ENCODE measurements at regions not wholly inside any gene's neighbourhood (a gene's known extent, or its start where the extent isn't known, plus 50 kb on each side); places are given as distances from the start of the nearest gene placed in this dataset.

- no peak for DNase-seq (ENCODE audit: low spot score)
- no peaks in the 10 kb centered on the region for H3K79me2 ChIP-seq
- no peak for TF ChIP-seq EZH2 (IDR thresholded peaks at IDR 0.05; ENCODE audit: borderline replicate concordance)
- no peak for TF ChIP-seq EZH2phosphoT487 (IDR thresholded peaks at IDR 0.05; ENCODE audit: low read depth, severe bottlenecking, unreplicated experiment)
- TF ChIP-seq CTCF (IDR thresholded peaks at IDR 0.05; ENCODE audit: poor library complexity) = no peak
- H3K27ac ChIP-seq = no peak overlapping the region
- no peak overlapping the region for H3K4me2 ChIP-seq
- H2AFZ ChIP-seq = no peak overlapping the region
- 77% methylated on average over 2 of the region's 2 CpGs for WGBS (ENCODE audit: low lambda C conversion rate, missing lambda C conversion rate)
- no peaks in the 10 kb centered on the region for H3K4me1 ChIP-seq (ENCODE audit: insufficient read depth)
- no peaks in the 10 kb centered on the region for H3K36me3 ChIP-seq (replicated peaks; ENCODE audit: insufficient read depth, low read depth)
- H3K27me3 ChIP-seq = no peaks in the 10 kb centered on the region
- no peaks in the 10 kb centered on the region for H3K9me2 ChIP-seq (replicated peaks; ENCODE audit: insufficient read depth)
- no peak overlapping the region for H3K4me3 ChIP-seq
- no peaks in the 10 kb centered on the region for H3K9me3 ChIP-seq (ENCODE audit: low read depth)
- no peaks in the 10 kb centered on the region for H4K20me1 ChIP-seq (ENCODE audit: insufficient read depth, poor library complexity, severe bottlenecking)
Measured at GRCh38 chr4:62475596-62475995, 1275.5 kb downstream of the ADGRL3 start.

GRCh38 chr4:62474802-62475201 is 1274.7 kb downstream of the ADGRL3 start:
- DNase-seq (ENCODE audit: low spot score) = no peak
- WGBS (ENCODE audit: low lambda C conversion rate, missing lambda C conversion rate) = 92% methylated on average over 3 of the region's 3 CpGs
- no peaks in the 10 kb centered on the region for H3K9me3 ChIP-seq (ENCODE audit: low read depth)
- no peak overlapping the region for H3K4me3 ChIP-seq
- no peaks in the 10 kb centered on the region for H3K36me3 ChIP-seq (replicated peaks; ENCODE audit: insufficient read depth, low read depth)
- no peak overlapping the region for H2AFZ ChIP-seq
- no peaks in the 10 kb centered on the region for H3K4me1 ChIP-seq (ENCODE audit: insufficient read depth)
- H3K79me2 ChIP-seq = no peaks in the 10 kb centered on the region
- H3K9me2 ChIP-seq (replicated peaks; ENCODE audit: insufficient read depth) = no peaks in the 10 kb centered on the region
- no peak overlapping the region for H3K27ac ChIP-seq
- no peaks in the 10 kb centered on the region for H4K20me1 ChIP-seq (ENCODE audit: insufficient read depth, poor library complexity, severe bottlenecking)
- TF ChIP-seq CTCF (IDR thresholded peaks at IDR 0.05; ENCODE audit: poor library complexity) (no peak), EZH2phosphoT487 (IDR thresholded peaks at IDR 0.05; ENCODE audit: low read depth, severe bottlenecking, unreplicated experiment) (no peak)
- H3K27me3 ChIP-seq = no peaks in the 10 kb centered on the region
- no peak overlapping the region for H3K4me2 ChIP-seq

GRCh38 chr4:62471021-62471420 is 1270.9 kb downstream of the ADGRL3 start:
- no peaks in the 10 kb centered on the region for H3K9me2 ChIP-seq (replicated peaks; ENCODE audit: insufficient read depth)
- H3K27ac ChIP-seq = no peak overlapping the region
- no peaks in the 10 kb centered on the region for H3K36me3 ChIP-seq (replicated peaks; ENCODE audit: insufficient read depth, low read depth)
- H4K20me1 ChIP-seq (ENCODE audit: insufficient read depth, poor library complexity, severe bottlenecking) = no peaks in the 10 kb centered on the region
- H3K4me2 ChIP-seq = no peak overlapping the region
- no peak for DNase-seq (ENCODE audit: low spot score)
- no peaks in the 10 kb centered on the region for H3K27me3 ChIP-seq
- no peaks in the 10 kb centered on the region for H3K79me2 ChIP-seq
- 95% methylated on average over 1 of the region's 1 CpG for WGBS (ENCODE audit: low lambda C conversion rate, missing lambda C conversion rate)
- no peaks in the 10 kb centered on the region for H3K4me1 ChIP-seq (ENCODE audit: insufficient read depth)
- H3K4me3 ChIP-seq = no peak overlapping the region
- no peak overlapping the region for H2AFZ ChIP-seq
- no peaks in the 10 kb centered on the region for H3K9me3 ChIP-seq (ENCODE audit: low read depth)
- TF ChIP-seq EZH2phosphoT487 (IDR thresholded peaks at IDR 0.05; ENCODE audit: low read depth, severe bottlenecking, unreplicated experiment) = no peak
- TF ChIP-seq EZH2 (IDR thresholded peaks at IDR 0.05; ENCODE audit: borderline replicate concordance) = no peak
- TF ChIP-seq CTCF (IDR thresholded peaks at IDR 0.05; ENCODE audit: poor library complexity) = no peak

- Histone ChIP-seq H3K9me2 (replicated peaks; ENCODE audit: insufficient read depth) (no peaks in the 10 kb centered on the region), H3K4me2 (no peak overlapping the region), H3K9me3 (ENCODE audit: low read depth) (no peaks in the 10 kb centered on the region), H3K36me3 (replicated peaks; ENCODE audit: insufficient read depth, low read depth) (no peaks in the 10 kb centered on the region), H3K4me1 (ENCODE audit: insufficient read depth) (no peaks in the 10 kb centered on the region), H4K20me1 (ENCODE audit: insufficient read depth, poor library complexity, severe bottlenecking) (no peaks in the 10 kb centered on the region), H3K4me3 (no peak overlapping the region), H3K79me2 (no peaks in the 10 kb centered on the region), H3K27ac (no peak overlapping the region), H3K27me3 (no peaks in the 10 kb centered on the region), H2AFZ (no peak overlapping the region)
- TF ChIP-seq EZH2phosphoT487 (IDR thresholded peaks at IDR 0.05; ENCODE audit: low read depth, severe bottlenecking, unreplicated experiment) (no peak), EZH2 (IDR thresholded peaks at IDR 0.05; ENCODE audit: borderline replicate concordance) (no peak), CTCF (IDR thresholded peaks at IDR 0.05; ENCODE audit: poor library complexity) (no peak)
- 95% methylated on average over 13 of the region's 13 CpGs for WGBS (ENCODE audit: low lambda C conversion rate, missing lambda C conversion rate)
- DNase-seq (ENCODE audit: low spot score) = no peak
Measured at GRCh38 chr4:62470421-62470983, 1270.4 kb downstream of the ADGRL3 start.
